Mesenchymal stem cell (in vitro differentiated cells and primary cell): ENCODE measurements at regions not wholly inside any gene's neighbourhood (a gene's known extent, or its start where the extent isn't known, plus 50 kb on each side); places are given as distances from the start of the nearest gene placed in this dataset.
A peak's percentile ranks its signal among the peaks of the same experiment; 100 is the strongest.

Experiments
- DNase-seq: peaks from one replicate; pipeline ENCODE4 v3.0.0-alpha.2; 2013
- H2AFZ ChIP-seq: one replicate; pipeline ENCODE4 v1.6.1; 2013; ENCODE audit warnings: low read depth, mild to moderate bottlenecking, control low read depth, inconsistent platforms, low read length, moderate library complexity
- H2AK5ac ChIP-seq: 2 replicates; pipeline ENCODE4 v1.6.1; 2013; ENCODE audit warnings: low read length, moderate library complexity, mild to moderate bottlenecking, inconsistent platforms; ENCODE audit not compliant: severe bottlenecking
- H2BK120ac ChIP-seq: one replicate; pipeline ENCODE4 v1.6.1; 2013; ENCODE audit warnings: low read depth, mild to moderate bottlenecking, inconsistent platforms, low read length, moderate library complexity
- H2BK12ac ChIP-seq, 2 experiments: one replicate each; pipeline ENCODE4 v1.6.1; 2013; ENCODE audit warnings: inconsistent platforms in 2 of 2, low read length in 2 of 2, mild to moderate bottlenecking in 2 of 2, moderate library complexity in 2 of 2, control low read depth in 1 of 2
- H2BK15ac ChIP-seq: one replicate; pipeline ENCODE4 v1.6.1; 2013; ENCODE audit warnings: mild to moderate bottlenecking, low read depth, inconsistent platforms; ENCODE audit not compliant: poor library complexity, severe bottlenecking
- H2BK5ac ChIP-seq: 2 replicates; pipeline ENCODE4 v1.6.1; 2013; ENCODE audit warnings: low read depth, mild to moderate bottlenecking, low read length, control low read depth, inconsistent platforms; ENCODE audit not compliant: poor library complexity, severe bottlenecking
- H3K14ac ChIP-seq, 2 experiments: one replicate each; pipeline ENCODE4 v1.6.1; 2013; ENCODE audit warnings: inconsistent platforms in 2 of 2, low read length in 2 of 2, control low read depth in 1 of 2, mild to moderate bottlenecking in 1 of 2, moderate library complexity in 1 of 2
- H3K18ac ChIP-seq, 2 experiments: one replicate each; pipeline ENCODE4 v1.6.1; 2013; ENCODE audit warnings: inconsistent platforms in 2 of 2, low read length in 2 of 2, control low read depth in 1 of 2, low read depth in 1 of 2, mild to moderate bottlenecking in 1 of 2
- H3K23ac ChIP-seq, 2 experiments: one replicate each; pipeline ENCODE4 v1.6.1; 2013; ENCODE audit warnings: inconsistent platforms in 2 of 2, low read length in 2 of 2, mild to moderate bottlenecking in 2 of 2, moderate library complexity in 2 of 2, control low read depth in 1 of 2
- H3K27ac ChIP-seq: 2 replicates; pipeline ENCODE4 v1.5.1; 2013; ENCODE audit warnings: mild to moderate bottlenecking, moderate library complexity, low read length, control low read depth, inconsistent platforms; ENCODE audit not compliant: poor library complexity, severe bottlenecking
- H3K27me3 ChIP-seq, 2 experiments: 2 replicates each; pipeline versions ENCODE4 v1.6.1 to v1.7.0; 2013; ENCODE audit warnings: low read length in 2 of 2, mild to moderate bottlenecking in 2 of 2, moderate library complexity in 2 of 2, control low read depth in 1 of 2, inconsistent platforms in 1 of 2; ENCODE audit not compliant: control insufficient read depth in 1 of 2, insufficient read depth in 1 of 2
- H3K36me3 ChIP-seq, 2 experiments: 2 replicates each; pipeline versions ENCODE4 v1.6.1 to v1.7.0; 2013; ENCODE audit warnings: low read length in 2 of 2, control low read depth in 1 of 2, inconsistent platforms in 1 of 2, low read depth in 1 of 2, mild to moderate bottlenecking in 1 of 2; ENCODE audit not compliant: insufficient read depth in 2 of 2, control insufficient read depth in 1 of 2
- H3K4ac ChIP-seq, 2 experiments: one replicate each; pipeline ENCODE4 v1.6.1; 2013; ENCODE audit warnings: inconsistent platforms in 2 of 2, low read length in 2 of 2, mild to moderate bottlenecking in 2 of 2, moderate library complexity in 2 of 2, control low read depth in 1 of 2, low read depth in 1 of 2
- H3K4me1 ChIP-seq: 2 replicates; pipeline ENCODE4 v1.6.1; 2013; ENCODE audit warnings: low read depth, low read length, control low read depth; ENCODE audit not compliant: control insufficient read depth, insufficient read depth
- H3K4me2 ChIP-seq: 2 replicates; pipeline ENCODE4 v1.6.1; 2013; ENCODE audit warnings: low read length, mild to moderate bottlenecking, inconsistent platforms; ENCODE audit not compliant: poor library complexity, severe bottlenecking
- H3K4me3 ChIP-seq, 2 experiments: 2 replicates each; pipeline versions ENCODE4 v1.5.1 to v1.7.0; 2013; ENCODE audit warnings: low read length in 2 of 2, mild to moderate bottlenecking in 2 of 2, control low read depth in 1 of 2, low read depth in 1 of 2; ENCODE audit not compliant: insufficient read depth in 1 of 2
- H3K79me1 ChIP-seq: replicated peaks from 2 replicates; pipeline ENCODE4 v1.6.1; 2013; ENCODE audit warnings: mild to moderate bottlenecking, control low read depth, low read length, inconsistent platforms; ENCODE audit not compliant: poor library complexity, severe bottlenecking
- H3K9ac ChIP-seq: 2 replicates; pipeline ENCODE4 v1.7.0; 2013; ENCODE audit warnings: mild to moderate bottlenecking, low read length, moderate library complexity
- H3K9me3 ChIP-seq: 2 replicates; pipeline ENCODE4 v1.7.0; 2013; ENCODE audit warnings: mild to moderate bottlenecking, low read length; ENCODE audit not compliant: control insufficient read depth
- H4K8ac ChIP-seq: one replicate; pipeline ENCODE4 v1.6.1; 2013; ENCODE audit warnings: inconsistent platforms, mild to moderate bottlenecking, low read length, moderate library complexity
- H4K91ac ChIP-seq: one replicate; pipeline ENCODE4 v1.6.1; 2013; ENCODE audit warnings: mild to moderate bottlenecking, low read length, inconsistent platforms
- WGBS: methylation state at CpG from one replicate; pipeline ENCODE4 v1.1.7; 2013; ENCODE audit warnings: mixed read lengths; 5-methylcytosine and 5-hydroxymethylcytosine counted together

DNA sequence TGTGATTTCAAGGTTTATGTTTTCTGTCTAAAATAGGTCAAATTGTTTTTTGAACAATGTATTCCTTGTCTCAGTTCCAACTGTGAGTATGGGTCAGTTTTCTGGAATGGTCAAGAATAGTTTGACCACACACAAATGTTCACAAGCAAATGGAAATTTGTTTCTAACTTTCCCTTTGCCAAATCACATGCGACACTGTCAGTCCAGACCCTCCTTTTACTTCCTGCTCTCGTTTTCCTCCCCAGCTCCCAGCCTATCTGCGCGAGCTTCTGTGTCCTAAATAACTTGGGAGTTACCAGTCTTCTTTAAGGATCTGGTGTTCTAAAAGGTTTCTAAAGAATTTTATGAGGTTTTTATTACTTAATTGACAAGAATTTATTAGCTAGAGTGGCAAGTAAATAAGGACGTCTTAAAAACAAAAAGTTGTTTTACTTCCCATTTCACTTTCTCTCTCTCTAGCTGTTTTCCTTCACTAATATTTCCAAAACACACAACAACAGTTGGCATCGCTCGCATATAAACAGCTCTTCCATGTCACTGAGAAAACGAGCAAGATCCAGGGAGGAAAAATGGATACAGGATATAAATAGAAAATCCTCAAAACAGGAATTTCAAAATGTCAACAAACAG is 266.1 kb upstream of the KLF6 start:
- peak overlapping the region in 1 of 2 experiments; percentile 75 for H2BK12ac ChIP-seq
- no peak overlapping the region for H3K27ac ChIP-seq
- no peak overlapping the region for H2BK15ac ChIP-seq
- H4K8ac ChIP-seq: peak overlapping the region; percentile 2
- WGBS: 40% methylated on average over 1 of the region's 8 CpGs
- peak overlapping the region; percentile 75 for H3K9ac ChIP-seq
- H3K4me2 ChIP-seq: no peak overlapping the region
- H3K4me1 ChIP-seq: no peaks in the 10 kb centered on the region
- DNase-seq: peak; percentile 66
- H2BK5ac ChIP-seq: no peak overlapping the region
- H3K14ac ChIP-seq: no peak overlapping the region
- H2AFZ ChIP-seq: no peak overlapping the region
- H3K18ac ChIP-seq: no peak overlapping the region
- H2BK120ac ChIP-seq: no peak overlapping the region
- no peaks in the 10 kb centered on the region for H3K79me1 ChIP-seq
- H3K4me3 ChIP-seq: peak overlapping the region in 1 of 2 experiments; percentile 53
- no peaks in the 10 kb centered on the region for H3K9me3 ChIP-seq
- H3K27me3 ChIP-seq: no peaks in the 10 kb centered on the region
- H4K91ac ChIP-seq: no peak overlapping the region
- no peak overlapping the region for H3K4ac ChIP-seq
- H3K23ac ChIP-seq: no peak overlapping the region
- H2AK5ac ChIP-seq: no peak overlapping the region
- no peaks in the 10 kb centered on the region for H3K36me3 ChIP-seq

- H3K9me3 ChIP-seq: no peaks in the 10 kb centered on the region
- H3K4me3 ChIP-seq: no peak overlapping the region
- H3K4ac ChIP-seq: no peak overlapping the region
- H3K27ac ChIP-seq: no peak overlapping the region
- H2BK5ac ChIP-seq: no peak overlapping the region
- H3K14ac ChIP-seq: no peak overlapping the region
- H3K4me2 ChIP-seq: no peak overlapping the region
- no peaks in the 10 kb centered on the region for H3K79me1 ChIP-seq
- H3K4me1 ChIP-seq: no peaks in the 10 kb centered on the region
- WGBS: 100% methylated on average over 2 of the region's 4 CpGs
- no peak overlapping the region for H2BK15ac ChIP-seq
- no peaks in the 10 kb centered on the region for H3K36me3 ChIP-seq
- DNase-seq: no peak
- no peak overlapping the region for H2BK12ac ChIP-seq
- no peak overlapping the region for H3K23ac ChIP-seq
- no peak overlapping the region for H2AK5ac ChIP-seq
- H2BK120ac ChIP-seq: no peak overlapping the region
- no peak overlapping the region for H3K9ac ChIP-seq
- no peak overlapping the region for H4K91ac ChIP-seq
- H3K27me3 ChIP-seq: no peaks in the 10 kb centered on the region
- no peak overlapping the region for H4K8ac ChIP-seq
- H3K18ac ChIP-seq: no peak overlapping the region
- no peak overlapping the region for H2AFZ ChIP-seq
These were observed 265.1 kb upstream of the KLF6 start for GRCh38 chr10:4050061-4050460.

GRCh38 chr10:4049348-4049747 is 264.3 kb upstream of the KLF6 start:
- Histone ChIP-seq H2BK120ac (no peak overlapping the region), H3K14ac (no peak overlapping the region), H2BK5ac (no peak overlapping the region), H3K4me1 (no peaks in the 10 kb centered on the region), H3K9me3 (no peaks in the 10 kb centered on the region), H2BK15ac (no peak overlapping the region), H2BK12ac (peak overlapping the region in 1 of 2 experiments; percentile 23), H3K18ac (no peak overlapping the region), H3K27ac (no peak overlapping the region), H3K23ac (no peak overlapping the region), H3K36me3 (no peaks in the 10 kb centered on the region), H4K8ac (no peak overlapping the region), H3K4me2 (no peak overlapping the region), H2AK5ac (no peak overlapping the region), H3K79me1 (no peaks in the 10 kb centered on the region), H3K27me3 (no peaks in the 10 kb centered on the region), H2AFZ (no peak overlapping the region), H3K4ac (no peak overlapping the region), H4K91ac (no peak overlapping the region), H3K9ac (no peak overlapping the region), H3K4me3 (no peak overlapping the region)
- 95% methylated on average over 6 of the region's 6 CpGs for WGBS
- DNase-seq: no peak

DNA sequence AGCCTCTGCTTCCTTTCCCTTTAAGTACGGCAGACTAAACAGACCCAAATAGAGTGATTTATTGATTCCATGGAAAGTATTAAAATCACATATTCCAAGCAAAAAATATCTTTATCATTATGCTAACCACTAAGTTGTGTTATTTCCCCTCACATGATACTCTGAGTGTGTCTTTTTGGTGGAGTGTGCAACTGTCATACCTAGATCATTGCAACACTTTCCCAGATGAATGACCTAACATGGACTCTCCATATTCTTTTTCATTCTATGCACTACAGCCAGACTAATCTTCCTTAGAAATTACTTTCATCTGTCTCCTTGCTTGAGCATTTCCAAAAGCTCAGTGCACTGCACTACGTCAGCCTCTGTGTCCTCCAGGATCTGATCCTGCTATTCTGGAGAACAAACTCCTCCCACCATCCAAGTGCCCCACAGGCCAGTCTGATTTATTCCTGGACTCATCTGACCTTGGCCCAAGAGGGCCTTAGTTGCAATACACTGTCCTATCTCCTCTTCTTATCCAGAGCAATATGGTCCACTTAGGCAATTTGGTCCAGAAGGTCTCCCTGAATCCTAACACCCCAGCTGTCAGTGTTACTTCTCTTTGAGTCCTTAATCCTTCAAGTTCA is 263.3 kb upstream of the KLF6 start:
- H3K9ac ChIP-seq: no peak overlapping the region
- H3K27ac ChIP-seq: no peak overlapping the region
- H4K91ac ChIP-seq: no peak overlapping the region
- H3K79me1 ChIP-seq: no peaks in the 10 kb centered on the region
- no peaks in the 10 kb centered on the region for H3K4me1 ChIP-seq
- H2BK5ac ChIP-seq: no peak overlapping the region
- WGBS: 70% methylated on average over 1 of the region's 2 CpGs
- no peaks in the 10 kb centered on the region for H3K9me3 ChIP-seq
- H3K27me3 ChIP-seq: no peaks in the 10 kb centered on the region
- H2BK120ac ChIP-seq: no peak overlapping the region
- no peak overlapping the region for H2BK12ac ChIP-seq
- no peak overlapping the region for H3K4me3 ChIP-seq
- no peak overlapping the region for H2BK15ac ChIP-seq
- no peak for DNase-seq
- H3K18ac ChIP-seq: no peak overlapping the region
- no peak overlapping the region for H3K4ac ChIP-seq
- peak overlapping the region; percentile 4 for H4K8ac ChIP-seq
- no peak overlapping the region for H3K4me2 ChIP-seq
- no peaks in the 10 kb centered on the region for H3K36me3 ChIP-seq
- no peak overlapping the region for H2AFZ ChIP-seq
- H3K23ac ChIP-seq: no peak overlapping the region
- no peak overlapping the region for H3K14ac ChIP-seq
- H2AK5ac ChIP-seq: no peak overlapping the region
